SW480 (cell line): ENCODE measurements at regions not wholly inside any gene's neighbourhood (a gene's known extent, or its start where the extent isn't known, plus 50 kb on each side); places are given as distances from the start of the nearest gene placed in this dataset.
"Not testable (repeated sequence)": the region's sequence is repeated elsewhere in the genome, so short reads cannot be mapped to it uniquely, and the experiment has no call there.

Source experiments
- DNase-seq: peaks from one replicate; pipeline ENCODE4 v3.0.0-alpha.2; 2016; ENCODE audit warnings: low spot score

- DNase-seq: not testable (repeated sequence)
Observed at GRCh38 chr4:49117951-49118350, 131.9 kb downstream of the CWH43 start.

GRCh38 chr4:49118379-49119212 is 132.5 kb downstream of the CWH43 start:
- DNase-seq: peak; percentile 18

GRCh38 chr4:49119345-49119744 is 133.3 kb downstream of the CWH43 start:
- DNase-seq: not testable (repeated sequence)

GRCh38 chr4:49120042-49120779 is 134.1 kb downstream of the CWH43 start:
- peak; percentile 48 for DNase-seq

GRCh38 chr4:49120804-49121203 is 134.7 kb downstream of the CWH43 start:
- peak; percentile 55 for DNase-seq

- DNase-seq: not testable (repeated sequence)
Observed at GRCh38 chr4:49126443-49126842, 140.4 kb downstream of the CWH43 start.

GRCh38 chr4:49126858-49127257 is 140.8 kb downstream of the CWH43 start:
- DNase-seq: not testable (repeated sequence)

- not testable (repeated sequence) for DNase-seq
Observed at GRCh38 chr4:49129385-49129784, 143.3 kb downstream of the CWH43 start.

- not testable (repeated sequence) for DNase-seq
Observed at GRCh38 chr4:49129870-49130269, 143.8 kb downstream of the CWH43 start.

- not testable (repeated sequence) for DNase-seq
Observed at GRCh38 chr4:49130724-49131123, 144.6 kb downstream of the CWH43 start.

GRCh38 chr4:49137043-49137442 is 151.0 kb downstream of the CWH43 start:
- DNase-seq: not testable (repeated sequence)

GRCh38 chr4:49137961-49138360 is 151.9 kb downstream of the CWH43 start:
- DNase-seq: not testable (repeated sequence)

GRCh38 chr4:49138818-49139217 is 152.7 kb downstream of the CWH43 start:
- not testable (repeated sequence) for DNase-seq

GRCh38 chr4:49139513-49139912 is 153.4 kb downstream of the CWH43 start:
- DNase-seq: not testable (repeated sequence)

GRCh38 chr4:49140351-49140750 is 154.3 kb downstream of the CWH43 start:
- not testable (repeated sequence) for DNase-seq

- not testable (repeated sequence) for DNase-seq
Observed at GRCh38 chr4:49141955-49142354, 155.9 kb downstream of the CWH43 start.

GRCh38 chr4:49147143-49147542 is 161.1 kb downstream of the CWH43 start:
- DNase-seq: not testable (repeated sequence)

GRCh38 chr4:49147596-49147995 is 161.5 kb downstream of the CWH43 start:
- DNase-seq: peak; percentile 23

GRCh38 chr4:49149006-49149975 is 163.2 kb downstream of the CWH43 start:
- peak; percentile 63 for DNase-seq

GRCh38 chr4:49150351-49151083 is 164.4 kb downstream of the CWH43 start:
- not testable (repeated sequence) for DNase-seq

GRCh38 chr4:49153011-49153410 is 166.9 kb downstream of the CWH43 start:
- not testable (repeated sequence) for DNase-seq
